HG02571 (cell line): ENCODE measurements at regions not wholly inside any gene's neighbourhood (a gene's known extent, or its start where the extent isn't known, plus 50 kb on each side); places are given as distances from the start of the nearest gene placed in this dataset.

ENCODE experiments used
- ATAC-seq: cut with Tn5 transposase; IDR thresholded peaks from one replicate; pipeline ENCODE4 v1.9.1; 2021; ENCODE audit warnings: mild to moderate bottlenecking, moderate library complexity; ENCODE audit not compliant: unreplicated experiment

GRCh38 chr6:104123227-104123626 is 736.5 kb downstream of the HACE1 start:
- no peak for ATAC-seq

DNA sequence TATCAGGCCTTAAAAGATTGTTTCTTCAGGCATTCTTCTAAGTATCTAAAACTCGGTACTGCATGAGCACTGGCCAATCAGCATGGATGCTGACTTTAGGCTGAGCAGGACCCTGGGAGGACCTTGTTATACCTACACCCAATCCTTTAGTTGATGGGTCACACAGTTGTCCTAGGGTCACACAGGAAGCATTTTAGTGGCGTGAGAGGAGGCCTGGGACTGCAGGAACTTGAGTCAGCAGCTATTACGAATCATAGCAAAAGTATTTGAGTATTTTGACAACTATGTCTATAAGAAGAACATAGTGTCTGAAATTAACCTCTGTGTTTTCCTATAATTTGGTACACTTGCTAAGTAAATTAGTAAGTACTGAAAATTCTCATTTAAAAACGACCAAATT is 741.4 kb downstream of the HACE1 start:
- ATAC-seq: no peak

DNA sequence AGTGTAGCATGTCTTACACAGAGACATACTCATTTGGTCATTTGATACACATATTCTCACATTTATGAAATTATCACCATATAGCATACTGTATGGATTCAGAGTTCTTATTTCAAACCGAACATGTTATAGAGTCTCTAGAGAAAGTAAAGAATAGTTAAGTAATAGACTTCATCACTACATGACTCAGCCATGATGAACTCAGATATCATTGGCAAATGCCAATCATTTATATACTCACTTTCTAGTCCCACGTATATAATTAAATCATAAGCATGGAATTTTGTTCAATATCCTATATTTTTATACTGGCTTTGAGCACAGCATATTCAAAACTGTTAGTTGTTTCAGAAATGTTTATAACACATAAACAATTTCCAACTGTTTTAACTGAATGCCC is 749.9 kb downstream of the HACE1 start:
- ATAC-seq: no peak

GRCh38 chr6:104108634-104109033 is 751.1 kb downstream of the HACE1 start:
- no peak for ATAC-seq

- no peak for ATAC-seq
Observed at GRCh38 chr6:104095661-104096416, 763.9 kb downstream of the HACE1 start.

DNA sequence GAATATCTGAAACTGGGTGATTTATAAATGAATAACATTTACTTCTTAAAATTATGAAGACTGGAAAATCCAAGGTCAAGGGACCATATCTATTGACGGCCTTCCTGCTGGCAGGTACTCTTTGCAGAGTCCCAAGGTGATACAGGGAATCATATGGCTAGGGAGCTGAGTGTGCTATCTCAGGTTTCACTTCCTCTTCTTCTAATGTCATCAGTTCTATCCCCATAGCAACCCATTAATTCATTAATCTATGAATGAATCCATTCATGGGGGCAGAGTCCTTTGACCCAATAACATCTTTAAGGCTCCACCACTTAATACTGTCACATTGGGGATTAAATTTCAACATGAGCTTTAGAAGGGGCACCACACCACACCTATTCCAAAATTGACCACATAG is 772.0 kb downstream of the HACE1 start:
- no peak for ATAC-seq

DNA sequence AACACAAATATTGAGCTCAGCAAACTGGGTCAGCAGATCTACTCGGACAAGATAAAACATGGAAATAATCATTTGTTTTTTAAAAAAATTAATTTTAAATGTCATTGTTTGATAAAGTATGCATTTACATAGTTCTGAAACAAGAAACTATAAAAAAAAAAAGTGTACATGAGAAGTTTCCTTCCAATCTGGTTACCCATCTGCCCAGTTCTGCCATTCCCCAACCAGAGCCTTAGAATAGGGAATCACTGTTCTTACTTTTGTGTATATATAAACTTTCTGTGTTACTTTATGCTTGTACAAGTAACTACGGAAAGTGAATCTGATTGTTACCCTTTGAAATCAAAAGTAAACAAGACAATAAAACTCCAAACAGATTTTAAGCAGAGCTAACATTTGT is 791.4 kb downstream of the HACE1 start:
- ATAC-seq: no peak

GRCh38 chr6:104064876-104065275 is 794.8 kb downstream of the HACE1 start:
- ATAC-seq: no peak

GRCh38 chr6:104050455-104050854 is 809.3 kb downstream of the HACE1 start:
- no peak for ATAC-seq

- ATAC-seq: no peak
Observed at GRCh38 chr6:104046426-104046825, 813.3 kb downstream of the HACE1 start.

DNA sequence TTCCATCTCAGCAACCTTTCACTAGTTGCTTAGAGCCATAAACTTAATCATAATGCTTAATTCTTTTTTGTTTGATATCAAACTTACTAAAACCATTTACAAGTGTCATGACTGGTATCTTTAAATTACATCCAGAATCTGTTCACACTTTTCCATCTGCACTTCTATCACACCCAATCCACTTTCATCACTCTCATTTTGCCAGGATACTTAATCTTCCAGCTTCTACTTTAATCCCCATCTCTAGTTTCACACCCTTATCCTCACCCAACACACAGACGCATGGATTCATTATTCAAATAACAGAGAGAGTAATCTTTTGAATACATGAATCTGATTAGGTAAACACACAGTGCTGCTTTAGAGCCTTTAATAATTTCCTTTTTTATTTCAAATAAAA is 828.4 kb downstream of the HACE1 start:
- ATAC-seq: no peak

DNA sequence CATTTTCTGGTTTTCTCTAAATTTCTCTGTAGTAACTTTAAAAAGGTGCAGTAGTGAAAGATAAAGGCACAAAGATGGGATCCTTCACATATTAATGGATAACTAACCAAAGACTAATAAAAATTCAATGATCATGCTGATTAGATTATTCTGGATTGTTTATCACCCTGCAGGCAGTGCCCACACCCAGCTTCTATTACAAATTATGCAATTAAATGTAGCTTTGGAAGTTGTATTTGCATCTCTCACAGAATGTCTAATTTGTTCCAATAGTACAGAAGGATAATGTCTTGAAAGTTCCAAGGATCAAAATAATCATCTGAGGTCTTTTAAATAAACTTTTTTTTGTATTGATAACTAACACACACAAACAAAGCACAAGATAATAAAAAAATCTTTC is 837.6 kb downstream of the HACE1 start:
- ATAC-seq: no peak

- ATAC-seq: no peak
Observed at GRCh38 chr6:104019075-104019753, 840.5 kb downstream of the HACE1 start.

DNA sequence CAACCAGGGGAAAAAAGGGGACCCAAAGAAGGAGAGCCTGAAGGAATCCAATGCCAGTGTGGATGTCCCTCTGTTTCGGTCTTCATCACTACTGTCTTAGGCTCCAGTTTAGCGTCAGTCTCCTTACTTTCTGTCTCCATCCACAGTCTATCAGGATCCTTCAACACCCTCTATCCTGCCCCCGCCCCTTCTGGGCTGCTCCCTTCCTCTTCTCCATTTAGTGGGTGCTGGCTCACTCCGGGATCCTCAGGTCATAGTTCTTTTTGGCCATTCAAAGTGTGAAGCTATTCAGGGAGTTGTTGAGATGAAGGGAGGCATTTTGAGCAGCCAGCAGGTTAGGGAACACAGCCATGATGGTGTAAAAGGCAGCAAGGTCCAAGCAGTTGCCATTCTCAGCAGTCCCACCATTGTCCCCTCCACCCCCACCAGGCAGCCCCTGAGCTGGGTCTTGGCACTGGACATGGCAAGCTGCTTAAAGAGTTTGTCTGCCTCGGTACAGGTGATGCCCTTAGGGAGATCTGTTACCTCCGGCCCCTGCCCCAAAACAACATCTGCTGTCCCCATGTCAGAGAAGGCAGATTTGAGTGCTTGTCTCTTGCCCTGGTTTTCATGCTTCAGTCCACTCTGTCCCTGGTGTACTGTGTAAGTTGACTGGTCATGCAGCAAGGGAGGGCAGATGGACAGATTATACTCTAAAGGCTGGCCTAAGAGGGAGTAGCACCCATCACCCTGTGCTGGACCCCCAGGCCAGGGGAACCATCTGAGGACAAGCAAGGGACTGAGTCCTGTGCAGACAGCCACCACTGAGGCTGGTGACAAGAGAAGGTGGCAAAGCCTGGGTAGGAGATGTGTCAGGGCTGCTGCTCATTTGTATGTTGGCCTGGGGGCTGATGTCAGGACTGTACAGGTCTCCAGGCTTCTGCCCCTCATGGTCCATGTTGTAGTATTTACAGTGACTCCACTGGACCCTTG is 842.0 kb downstream of the HACE1 start:
- ATAC-seq: no peak

DNA sequence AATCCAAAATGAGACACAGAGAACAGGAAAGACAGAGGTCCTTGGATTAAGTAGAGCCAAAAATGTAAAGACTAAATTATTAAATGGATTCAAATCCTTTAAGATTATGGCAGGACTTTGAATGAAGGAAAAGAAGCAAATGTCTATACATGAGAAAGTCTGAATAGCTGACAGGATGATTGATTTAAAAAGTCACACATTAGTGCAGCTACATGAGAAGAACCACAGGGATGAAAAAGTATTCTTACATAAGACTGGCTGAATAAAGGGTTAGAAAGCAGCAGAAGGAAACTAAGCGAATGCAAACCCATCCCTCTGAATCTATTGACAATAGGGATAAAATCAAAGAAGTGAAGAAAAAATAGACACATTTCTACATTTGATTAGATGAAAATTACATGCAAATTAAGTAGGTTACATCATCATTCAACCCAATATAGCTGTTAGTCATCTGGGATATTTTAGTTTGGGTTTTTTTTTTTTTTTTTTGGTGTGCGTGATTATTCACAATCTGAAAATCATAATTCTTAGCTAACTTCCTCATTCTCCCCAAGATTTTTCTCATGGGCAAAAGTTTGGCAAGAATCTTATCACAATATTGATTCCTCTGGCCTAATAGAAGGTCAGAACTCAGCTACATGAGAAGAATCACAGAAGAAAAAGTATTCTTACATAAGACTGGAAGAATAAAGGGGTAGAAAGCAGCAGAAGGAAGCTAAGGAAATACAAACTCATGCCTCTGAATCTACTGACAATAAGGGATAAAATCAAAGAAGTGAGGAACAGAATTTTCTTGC is 845.4 kb downstream of the HACE1 start:
- ATAC-seq: no peak

DNA sequence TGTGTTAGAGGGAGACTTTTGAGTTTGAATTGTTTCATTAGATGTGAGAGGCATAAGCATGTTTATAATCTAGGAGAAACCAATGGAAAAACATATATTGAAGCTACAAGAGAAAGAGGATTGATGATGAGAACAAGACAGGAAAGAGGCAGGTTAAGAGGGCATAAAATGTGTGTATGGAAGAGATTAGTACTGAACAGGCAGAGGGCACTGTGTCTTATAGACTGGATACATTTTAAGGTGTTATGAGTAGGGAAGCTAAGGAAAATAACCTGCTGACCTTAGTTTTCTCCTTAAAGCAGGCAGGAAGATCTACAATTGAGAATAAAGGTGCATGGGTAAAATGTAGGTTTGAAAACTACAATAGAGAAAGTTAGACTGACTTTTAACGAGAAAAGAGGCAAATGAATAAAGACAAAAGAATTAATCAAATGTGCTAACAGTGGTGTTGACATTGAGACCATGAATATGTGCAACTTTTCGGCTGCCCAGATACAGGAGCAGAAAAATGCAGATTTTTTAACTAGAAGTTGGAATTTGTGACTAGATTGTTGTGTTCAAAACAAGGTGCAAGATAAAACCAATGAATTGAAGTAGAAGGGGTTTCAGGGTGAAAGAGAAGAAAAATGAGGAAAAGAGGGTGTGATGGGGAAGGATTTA is 846.3 kb downstream of the HACE1 start:
- no peak for ATAC-seq

DNA sequence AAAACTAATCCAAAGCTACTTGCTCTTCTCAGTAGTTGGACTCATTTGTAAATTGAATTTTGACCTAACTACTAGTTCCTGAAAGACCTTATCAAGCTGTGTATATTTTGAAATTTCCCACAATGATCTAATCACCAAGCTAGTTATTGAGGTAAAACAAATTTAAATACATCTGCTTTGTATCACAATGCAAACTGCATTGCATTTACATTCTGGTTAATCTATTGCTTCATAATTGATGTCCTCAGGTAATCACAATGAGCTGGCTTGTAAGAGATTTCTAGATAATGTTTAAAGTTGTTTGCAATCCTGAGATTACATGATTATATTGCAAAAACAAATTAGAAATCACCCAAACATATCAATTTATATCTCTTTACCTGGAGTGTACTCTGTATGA is 848.8 kb downstream of the HACE1 start:
- ATAC-seq: no peak

DNA sequence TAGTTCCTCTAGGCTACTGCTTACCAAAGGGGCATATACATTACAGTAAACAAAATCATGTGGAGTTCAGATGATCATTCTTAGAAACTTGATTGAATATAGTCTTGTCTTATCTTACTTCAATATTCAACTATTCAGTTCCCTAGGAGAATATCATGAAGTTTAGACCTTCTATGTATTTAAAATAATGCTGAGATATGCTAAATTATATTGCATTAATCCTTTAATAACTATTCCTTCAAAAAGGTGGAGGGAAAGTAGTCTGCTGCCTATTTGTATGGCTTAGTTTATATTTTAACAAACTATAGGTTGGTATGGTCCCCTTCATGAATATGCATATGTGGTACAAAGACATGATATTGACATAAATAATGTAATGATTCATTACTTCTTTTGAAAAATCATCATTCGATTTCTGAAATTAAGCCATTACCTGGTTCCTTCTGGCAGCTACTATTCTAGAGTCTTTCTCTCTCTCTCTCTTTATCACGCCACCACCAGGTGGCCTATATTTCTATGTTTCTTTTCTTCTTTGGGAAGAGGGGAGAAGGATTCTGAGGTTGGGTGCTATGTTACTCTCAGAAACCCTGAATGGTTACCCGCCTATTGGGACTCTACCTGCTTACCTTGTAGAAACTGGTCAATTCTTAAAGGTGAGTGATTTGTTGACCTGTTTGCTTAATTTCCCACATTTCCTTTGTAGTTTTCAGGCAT is 855.8 kb downstream of the HACE1 start:
- no peak for ATAC-seq

DNA sequence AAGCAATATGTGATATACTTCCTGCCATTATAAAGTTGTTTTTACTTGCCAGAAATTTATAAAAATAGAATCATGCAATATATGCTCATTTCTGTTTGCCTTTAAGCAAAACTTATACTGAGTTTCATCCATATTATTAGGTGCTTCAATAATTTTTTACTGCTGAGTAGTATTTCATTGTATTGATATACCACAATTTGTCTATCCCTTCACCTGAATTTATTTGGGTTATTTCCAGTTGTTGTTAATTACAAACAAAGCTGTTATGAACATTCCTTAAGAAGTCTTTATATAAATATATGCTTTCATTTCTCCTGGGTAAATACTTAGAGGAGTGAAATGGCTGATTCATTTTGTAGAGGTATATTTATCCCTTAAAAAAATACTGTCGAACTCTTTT is 864.1 kb downstream of the HACE1 start:
- ATAC-seq: no peak

GRCh38 chr6:103983860-103984259 is 875.9 kb downstream of the HACE1 start:
- no peak for ATAC-seq
